Right ventricle myocardium inferior (tissue), 1 donor: ENCODE measurements at regions not wholly inside any gene's neighbourhood (a gene's known extent, or its start where the extent isn't known, plus 50 kb on each side); places are given as distances from the start of the nearest gene placed in this dataset.
"Not testable (repeated sequence)": the region's sequence is repeated elsewhere in the genome, so short reads cannot be mapped to it uniquely, and the experiment has no call there.

Experiments
- ATAC-seq: fragments of 200-7000 bp; cut with Tn5 transposase; one replicate; pipeline ENCODE4 v1.9.1; 2020; ENCODE audit warnings: mild to moderate bottlenecking, moderate library complexity
- DNase-seq: peaks from one replicate; pipeline ENCODE4 v3.0.0; 2021; ENCODE audit errors: missing footprints
- intact Hi-C: fragments of 100-400 bp; cut with DNase I; formaldehyde crosslinking; loops from one replicate; pipeline ENCODE4 v1.11.0; 2022
- donor health status: DM: no; HTN: yes; CAD: no; lungs with severe emphysema.

- no peak for DNase-seq
- intact Hi-C loops, result loop anchor here (10.0 kb wide), 1 partner anchor 1242 kb away; no protein-coding TSS in a partner anchor
- ATAC-seq, result no peak
Measured at GRCh38 chr6:81987293-81987692, 234.8 kb upstream of the TENT5A start.

GRCh38 chr6:81985191-81985590 lies 232.7 kb upstream of the TENT5A start:
- ATAC-seq (no peak), DNase-seq (no peak)
- intact Hi-C loops, result loop anchor here (10.0 kb wide), 1 partner anchor 1240 kb away; no protein-coding TSS in a partner anchor

- ATAC-seq (no peak), DNase-seq (no peak)
- intact Hi-C loops, result loop anchor here (5.0 to 10.0 kb wide), 2 partner anchors 82 to 1240 kb away; no protein-coding TSS in a partner anchor
Measured at GRCh38 chr6:81984599-81984998, 232.1 kb upstream of the TENT5A start.

- intact Hi-C loops, result loop anchor here (5.0 to 10.0 kb wide), 2 partner anchors 80 to 1237 kb away; no protein-coding TSS in a partner anchor
- ATAC-seq (no peak), DNase-seq (no peak)
Measured at GRCh38 chr6:81981812-81982211, 229.3 kb upstream of the TENT5A start.

- DNase-seq (no peak), ATAC-seq (no peak)
- intact Hi-C loops, result loop anchor here (5.0 to 10.0 kb wide), 2 partner anchors 77 to 1235 kb away; no protein-coding TSS in a partner anchor
Measured at GRCh38 chr6:81979767-81980166, 227.3 kb upstream of the TENT5A start.

- no peak for ATAC-seq
- intact Hi-C loops, result no loop called here
- DNase-seq, result no peak
Measured at GRCh38 chr6:81979329-81979728, 226.8 kb upstream of the TENT5A start.

GRCh38 chr6:81978230-81978629 lies 225.7 kb upstream of the TENT5A start:
- no peak for DNase-seq
- no peak for ATAC-seq
- intact Hi-C loops, result no loop called here

- intact Hi-C loops, result no loop called here
- no peak for DNase-seq
- ATAC-seq, result no peak
Measured at GRCh38 chr6:81977486-81977885, 225.0 kb upstream of the TENT5A start.

- intact Hi-C loops, result no loop called here
- DNase-seq, result no peak
- no peak for ATAC-seq
Measured at GRCh38 chr6:81969814-81970213, 217.3 kb upstream of the TENT5A start.

- DNase-seq, result no peak
- intact Hi-C loops, result no loop called here
- no peak for ATAC-seq
Measured at GRCh38 chr6:81969011-81969410, 216.5 kb upstream of the TENT5A start.

GRCh38 chr6:81966968-81967367 lies 214.5 kb upstream of the TENT5A start:
- intact Hi-C loops, result no loop called here
- ATAC-seq (no peak), DNase-seq (no peak)

- ATAC-seq (no peak), DNase-seq (no peak)
- intact Hi-C loops, result no loop called here
Measured at GRCh38 chr6:81962198-81962597, 209.7 kb upstream of the TENT5A start.

GRCh38 chr6:81950877-81951276 lies 198.4 kb upstream of the TENT5A start:
- intact Hi-C loops, result no loop called here
- ATAC-seq, result no peak
- DNase-seq, result no peak

GRCh38 chr6:81948861-81949260 lies 196.4 kb upstream of the TENT5A start:
- intact Hi-C loops, result no loop called here
- no peak for ATAC-seq
- DNase-seq, result no peak

GRCh38 chr6:81948196-81948595 lies 195.7 kb upstream of the TENT5A start:
- intact Hi-C loops, DNase-seq, ATAC-seq: not testable (repeated sequence)

GRCh38 chr6:81944661-81945060 lies 192.2 kb upstream of the TENT5A start:
- no peak for ATAC-seq
- no peak for DNase-seq
- intact Hi-C loops, result no loop called here

- intact Hi-C loops, DNase-seq, ATAC-seq: not testable (repeated sequence)
Measured at GRCh38 chr6:81942842-81943241, 190.4 kb upstream of the TENT5A start.

GRCh38 chr6:81942067-81942370 lies 189.5 kb upstream of the TENT5A start:
- ATAC-seq (no peak), DNase-seq (no peak)
- intact Hi-C loops, result no loop called here

- intact Hi-C loops, result no loop called here
- DNase-seq, result no peak
- no peak for ATAC-seq
Measured at GRCh38 chr6:81940451-81940985, 188.0 kb upstream of the TENT5A start.

- ATAC-seq, result no peak
- intact Hi-C loops, result no loop called here
- DNase-seq, result no peak
Measured at GRCh38 chr6:81939766-81940165, 187.3 kb upstream of the TENT5A start.

GRCh38 chr6:81938991-81939732 lies 186.7 kb upstream of the TENT5A start:
- no peak for DNase-seq
- no peak for ATAC-seq
- intact Hi-C loops, result no loop called here
